ENCODE measurements at regions not wholly inside any gene's neighbourhood (a gene's known extent, or its start where the extent isn't known, plus 50 kb on each side); places are given as distances from the start of the nearest gene placed in this dataset.

GRCh38 chr6:120779441-120779840 is 554.8 kb downstream of the TBC1D32 start:
- no peak overlapping the region for H4K5ac ChIP-seq (ENCODE audit: insufficient read length, low read depth, low read length)
- no peak overlapping the region for H3K14ac ChIP-seq (ENCODE audit: insufficient read depth, low read length)
- H2BK20ac ChIP-seq (ENCODE audit: low read depth, low read length, poor library complexity, severe bottlenecking): no peak overlapping the region
- H3K56ac ChIP-seq (ENCODE audit: insufficient read length, low read depth, low read length): no peak overlapping the region
- no peaks in the 10 kb centered on the region for H3K79me1 ChIP-seq (ENCODE audit: insufficient read depth, low read depth, low read length, poor library complexity, severe bottlenecking)
- no peak overlapping the region for H3K4me2 ChIP-seq (ENCODE audit: insufficient read depth, insufficient read length, low read length)
- Mint-ChIP-seq H3K27ac (no peak overlapping the region; a peak in 1 of 7 replicates), H3K4me3 (no peak overlapping the region), H3K36me3 (ENCODE audit: insufficient read depth in 1 of 3, low read depth in 3 of 3) (peaks cover 0 to 5% (median 0%) of the 10 kb centered on the region in 3 experiments; a peak in 4 of 7 replicates), H3K27me3 (ENCODE audit: low read depth) (no peaks in the 10 kb centered on the region), H3K4me1 (no peaks in the 10 kb centered on the region), H3K9me3 (peaks cover 7 to 9% of the 10 kb centered on the region in 2 experiments; a peak in 4 of 5 replicates)
- no peak overlapping the region for H2BK5ac ChIP-seq (ENCODE audit: insufficient read length, low read length)
- no peak overlapping the region for H4K91ac ChIP-seq (ENCODE audit: insufficient read length, low read depth, low read length)
- TF ChIP-seq, protein P1, sequence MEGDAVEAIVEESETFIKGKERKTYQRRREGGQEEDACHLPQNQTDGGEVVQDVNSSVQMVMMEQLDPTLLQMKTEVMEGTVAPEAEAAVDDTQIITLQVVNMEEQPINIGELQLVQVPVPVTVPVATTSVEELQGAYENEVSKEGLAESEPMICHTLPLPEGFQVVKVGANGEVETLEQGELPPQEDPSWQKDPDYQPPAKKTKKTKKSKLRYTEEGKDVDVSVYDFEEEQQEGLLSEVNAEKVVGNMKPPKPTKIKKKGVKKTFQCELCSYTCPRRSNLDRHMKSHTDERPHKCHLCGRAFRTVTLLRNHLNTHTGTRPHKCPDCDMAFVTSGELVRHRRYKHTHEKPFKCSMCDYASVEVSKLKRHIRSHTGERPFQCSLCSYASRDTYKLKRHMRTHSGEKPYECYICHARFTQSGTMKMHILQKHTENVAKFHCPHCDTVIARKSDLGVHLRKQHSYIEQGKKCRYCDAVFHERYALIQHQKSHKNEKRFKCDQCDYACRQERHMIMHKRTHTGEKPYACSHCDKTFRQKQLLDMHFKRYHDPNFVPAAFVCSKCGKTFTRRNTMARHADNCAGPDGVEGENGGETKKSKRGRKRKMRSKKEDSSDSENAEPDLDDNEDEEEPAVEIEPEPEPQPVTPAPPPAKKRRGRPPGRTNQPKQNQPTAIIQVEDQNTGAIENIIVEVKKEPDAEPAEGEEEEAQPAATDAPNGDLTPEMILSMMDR (conservative IDR thresholded peaks at IDR 0.05): no peak
- WGBS (ENCODE audit: extremely low coverage, insufficient read length, low lambda C conversion rate): no CpG with 5 or more reads among the region's 4 CpGs
- no peak overlapping the region for H2AK5ac ChIP-seq (ENCODE audit: insufficient read length, low read length)
- no peaks in the 10 kb centered on the region for H3K79me2 ChIP-seq (ENCODE audit: insufficient read depth, low read length)
- H3K23me2 ChIP-seq (ENCODE audit: insufficient read length, low read depth, low read length, poor library complexity, severe bottlenecking): no peaks in the 10 kb centered on the region
- no peaks in the 10 kb centered on the region for H3K27me3 ChIP-seq (ENCODE audit: insufficient read depth, low read length)
- H3K9me3 ChIP-seq (ENCODE audit: control insufficient read depth, low read depth, low read length): no peaks in the 10 kb centered on the region
- H3K18ac ChIP-seq (ENCODE audit: insufficient read length, low read depth, low read length): no peak overlapping the region
- no peak overlapping the region for H2BK120ac ChIP-seq (ENCODE audit: low read depth, low read length, poor library complexity, severe bottlenecking)
- H2BK15ac ChIP-seq (ENCODE audit: low read depth, low read length): no peak overlapping the region
- H2AFZ ChIP-seq (ENCODE audit: low read length): no peak overlapping the region
- no peak overlapping the region for H3K4ac ChIP-seq (ENCODE audit: low read depth, low read length)
- no peak overlapping the region for H3K27ac ChIP-seq (ENCODE audit: insufficient read length, low read depth, low read length)
- DNase-seq: no peak
- no peak overlapping the region for H3K9ac ChIP-seq (ENCODE audit: extremely low read depth, insufficient read length, low read length)
- H3K23ac ChIP-seq (ENCODE audit: insufficient read length, low read depth, low read length): no peak overlapping the region
- no peaks in the 10 kb centered on the region for H3K4me1 ChIP-seq (ENCODE audit: insufficient read depth, low read length)
- no peak overlapping the region for H3T11ph ChIP-seq (ENCODE audit: low read length)
- H4K8ac ChIP-seq (replicated peaks; ENCODE audit: insufficient read length, low read depth, low read length): no peak overlapping the region
- no peaks in the 10 kb centered on the region for H4K20me1 ChIP-seq (ENCODE audit: control insufficient read depth, insufficient read depth, insufficient read length)
- H2BK12ac ChIP-seq (ENCODE audit: insufficient read length, low read depth, low read length): no peak overlapping the region

Data from H9 (cell line).